Glutamatergic neuron (in vitro differentiated cells): ENCODE measurements at regions not wholly inside any gene's neighbourhood (a gene's known extent, or its start where the extent isn't known, plus 50 kb on each side); places are given as distances from the start of the nearest gene placed in this dataset.

Experiments
- DNase-seq: peaks from one replicate; pipeline ENCODE4 v3.0.0; 2022
- H3K27ac Mint-ChIP-seq: one replicate; pipeline ENCODE4 v1.8.0; 2020; ENCODE audit warnings: mild to moderate bottlenecking, mixed read lengths, inconsistent platforms; ENCODE audit not compliant: unreplicated experiment
- H3K27me3 Mint-ChIP-seq: one replicate; pipeline ENCODE4 v1.8.0; 2020; ENCODE audit warnings: mild to moderate bottlenecking, moderate library complexity, mixed read lengths, inconsistent platforms; ENCODE audit not compliant: unreplicated experiment
- H3K36me3 Mint-ChIP-seq: one replicate; pipeline ENCODE4 v1.8.0; 2020; ENCODE audit warnings: mild to moderate bottlenecking, mixed read lengths, inconsistent platforms; ENCODE audit not compliant: unreplicated experiment
- H3K4me1 Mint-ChIP-seq: one replicate; pipeline ENCODE4 v1.8.0; 2020; ENCODE audit warnings: mild to moderate bottlenecking, low read depth, mixed read lengths, inconsistent platforms; ENCODE audit not compliant: unreplicated experiment
- H3K4me3 Mint-ChIP-seq: one replicate; pipeline ENCODE4 v1.8.0; 2020; ENCODE audit warnings: mild to moderate bottlenecking, mixed read lengths, inconsistent platforms; ENCODE audit not compliant: unreplicated experiment
- H3K9me3 Mint-ChIP-seq: one replicate; pipeline ENCODE4 v1.8.0; 2020; ENCODE audit warnings: mild to moderate bottlenecking, moderate library complexity, mixed read lengths, inconsistent platforms; ENCODE audit not compliant: unreplicated experiment
- CTCF ChIP-seq: fragments of 200-600 bp; sonication (generic); IDR thresholded peaks from one replicate; pipeline ENCODE4 v1.5.0; 2021; ENCODE audit not compliant: partially characterized antibody, unreplicated experiment

GRCh38 chr7:112888781-112889180, 98.6 kb upstream of the TMEM168 start:
- Mint-ChIP-seq H3K27ac (no peak overlapping the region), H3K4me3 (no peak overlapping the region), H3K36me3 (peaks cover 21% of the 10 kb centered on the region), H3K9me3 (peaks cover 1% of the 10 kb centered on the region), H3K27me3 (no peaks in the 10 kb centered on the region), H3K4me1 (peaks cover 4% of the 10 kb centered on the region)
- no peak for TF ChIP-seq CTCF
- DNase-seq: no peak

GRCh38 chr7:112887976-112888375, 97.8 kb upstream of the TMEM168 start:
- H3K4me3 Mint-ChIP-seq: no peak overlapping the region
- DNase-seq: no peak
- H3K36me3 Mint-ChIP-seq: peaks cover 15% of the 10 kb centered on the region
- H3K9me3 Mint-ChIP-seq: peaks cover 1% of the 10 kb centered on the region
- H3K27me3 Mint-ChIP-seq: no peaks in the 10 kb centered on the region
- H3K27ac Mint-ChIP-seq: no peak overlapping the region
- no peak for TF ChIP-seq CTCF
- peaks cover 4% of the 10 kb centered on the region for H3K4me1 Mint-ChIP-seq

GRCh38 chr7:112887337-112887736, 97.1 kb upstream of the TMEM168 start:
- no peak for TF ChIP-seq CTCF
- H3K9me3 Mint-ChIP-seq: peaks cover 1% of the 10 kb centered on the region
- no peaks in the 10 kb centered on the region for H3K27me3 Mint-ChIP-seq
- peaks cover 4% of the 10 kb centered on the region for H3K4me1 Mint-ChIP-seq
- peaks cover 10% of the 10 kb centered on the region for H3K36me3 Mint-ChIP-seq
- H3K4me3 Mint-ChIP-seq: no peak overlapping the region
- no peak overlapping the region for H3K27ac Mint-ChIP-seq
- DNase-seq: no peak

- Mint-ChIP-seq H3K27me3 (no peaks in the 10 kb centered on the region), H3K4me3 (no peak overlapping the region), H3K36me3 (peaks cover 10% of the 10 kb centered on the region)
Observed at GRCh38 chr7:112886208-112886607, 96.0 kb upstream of the TMEM168 start.

GRCh38 chr7:112882991-112883390, 92.8 kb upstream of the TMEM168 start:
- H3K27me3 Mint-ChIP-seq: no peaks in the 10 kb centered on the region
- peaks cover 1% of the 10 kb centered on the region for H3K9me3 Mint-ChIP-seq
- H3K36me3 Mint-ChIP-seq: peaks cover 10% of the 10 kb centered on the region
- H3K27ac Mint-ChIP-seq: no peak overlapping the region
- TF ChIP-seq CTCF: no peak
- DNase-seq: no peak
- H3K4me1 Mint-ChIP-seq: no peaks in the 10 kb centered on the region
- H3K4me3 Mint-ChIP-seq: no peak overlapping the region

More at GRCh38 chr7:112886208-112886607, 96.0 kb upstream of the TMEM168 start:
- Mint-ChIP-seq H3K9me3 (peaks cover 1% of the 10 kb centered on the region), H3K4me1 (peaks cover 4% of the 10 kb centered on the region), H3K27ac (no peak overlapping the region)
- DNase-seq: no peak
- TF ChIP-seq CTCF: no peak
